WTC11 (cell line): ENCODE measurements at regions not wholly inside any gene's neighbourhood (a gene's known extent, or its start where the extent isn't known, plus 50 kb on each side); places are given as distances from the start of the nearest gene placed in this dataset.

Source experiments
- ATAC-seq: fragments of 200-7000 bp; cut with Tn5 transposase; 2 replicates; pipeline ENCODE4 v1.10.0; 2021; ENCODE audit warnings: mild to moderate bottlenecking, moderate library complexity
- CTCF ChIA-PET: fragments of 300-600 bp; sonication (Branson Sonifier 250); formaldehyde crosslinking; loops from one replicate; lab custom pipeline; 2021; ENCODE audit warnings: antibody characterized with exemption; lab: Charles Lee
- POLR2A ChIA-PET: fragments of 350-600 bp; sonication (Branson Sonifier 250); formaldehyde crosslinking; loops from one replicate; lab custom pipeline; 2021; ENCODE audit warnings: antibody characterized with exemption; lab: Charles Lee
- DNase-seq: peaks from one replicate; pipeline ENCODE4 v3.0.0; 2021; ENCODE audit warnings: low spot score
- H3K27ac Mint-ChIP-seq: 2 replicates; pipeline ENCODE4 v1.8.0; 2021; ENCODE audit warnings: mixed read lengths
- H3K27me3 Mint-ChIP-seq: 2 replicates; pipeline ENCODE4 v1.8.0; 2021; ENCODE audit warnings: low read depth, mild to moderate bottlenecking, moderate library complexity, mixed read lengths
- H3K36me3 Mint-ChIP-seq: 2 replicates; pipeline ENCODE4 v1.8.0; 2021; ENCODE audit warnings: mixed read lengths
- H3K4me1 Mint-ChIP-seq: 2 replicates; pipeline ENCODE4 v1.8.0; 2022; ENCODE audit warnings: mixed read lengths
- H3K4me3 Mint-ChIP-seq: 2 replicates; pipeline ENCODE4 v1.8.0; 2021; ENCODE audit warnings: mild to moderate bottlenecking, moderate library complexity, mixed read lengths
- H3K9me3 Mint-ChIP-seq: 2 replicates; pipeline ENCODE4 v1.8.0; 2021; ENCODE audit warnings: mixed read lengths
- CDX4 ChIP-seq: fragments of 250-450 bp; sonication (Bioruptor Pico); IDR thresholded peaks from 2 replicates; pipeline ENCODE4 v1.9.0; 2021; ENCODE audit warnings: moderate library complexity, mild to moderate bottlenecking, inconsistent platforms, borderline replicate concordance
- CREB1 ChIP-seq: sonication (generic); formaldehyde crosslinking; IDR thresholded peaks from 2 replicates; pipeline ENCODE4 v1.8.0; 2023; ENCODE audit warnings: mild to moderate bottlenecking, missing genetic modification reagents
- CREM ChIP-seq: sonication (generic); formaldehyde crosslinking; IDR thresholded peaks from 2 replicates; pipeline ENCODE4 v1.8.1; 2022; ENCODE audit warnings: mild to moderate bottlenecking, missing genetic modification reagents, moderate library complexity
- CTCF ChIP-seq: fragments of 200-600 bp; IDR thresholded peaks from 2 replicates; pipeline ENCODE4 v1.8.0; 2022; ENCODE audit warnings: antibody characterized with exemption
- EMX1 ChIP-seq: fragments of 250-450 bp; sonication (Bioruptor Pico); IDR thresholded peaks from 2 replicates; pipeline ENCODE4 v1.8.0; 2021; ENCODE audit warnings: mild to moderate bottlenecking
- ESRRA ChIP-seq: sonication (generic); formaldehyde crosslinking; IDR thresholded peaks from 2 replicates; pipeline ENCODE4 v1.8.1; 2022; ENCODE audit warnings: mild to moderate bottlenecking, missing genetic modification reagents, borderline replicate concordance
- GTF2I ChIP-seq: fragments of 250-450 bp; sonication (Bioruptor Pico); conservative IDR thresholded peaks from 2 replicates; pipeline ENCODE4 v1.4.0; 2021; ENCODE audit warnings: mild to moderate bottlenecking
- HMGA2 ChIP-seq: fragments of 250-450 bp; sonication (Bioruptor Pico); IDR thresholded peaks from 2 replicates; pipeline ENCODE4 v1.4.0; 2021; ENCODE audit warnings: mild to moderate bottlenecking, moderate library complexity
- MXD4 ChIP-seq: fragments of 250-450 bp; sonication (Bioruptor Pico); IDR thresholded peaks from 2 replicates; pipeline ENCODE4 v1.8.0; 2021; ENCODE audit warnings: mild to moderate bottlenecking, moderate library complexity, borderline replicate concordance
- MYBL2 ChIP-seq: sonication (generic); formaldehyde crosslinking; IDR thresholded peaks from 2 replicates; pipeline ENCODE4 v1.8.1; 2023; ENCODE audit warnings: mild to moderate bottlenecking, moderate library complexity, missing genetic modification reagents
- NR2C2 ChIP-seq: sonication (generic); formaldehyde crosslinking; IDR thresholded peaks from 2 replicates; pipeline ENCODE4 v1.8.0; 2022; ENCODE audit warnings: mild to moderate bottlenecking, missing genetic modification reagents
- OVOL2 ChIP-seq: fragments of 250-450 bp; sonication (Bioruptor Pico); IDR thresholded peaks from 2 replicates; pipeline ENCODE4 v1.9.0; 2021; ENCODE audit warnings: mild to moderate bottlenecking, borderline replicate concordance
- RORB ChIP-seq: fragments of 250-450 bp; sonication (Bioruptor Pico); IDR thresholded peaks from 2 replicates; pipeline ENCODE4 v1.9.0; 2021; ENCODE audit warnings: mild to moderate bottlenecking
- SMAD3 ChIP-seq: sonication (generic); formaldehyde crosslinking; IDR thresholded peaks from 2 replicates; pipeline ENCODE4 v1.8.0; 2022; ENCODE audit warnings: missing genetic modification reagents, mild to moderate bottlenecking, borderline replicate concordance
- SMAD4 ChIP-seq: sonication (generic); formaldehyde crosslinking; IDR thresholded peaks from 2 replicates; pipeline ENCODE4 v1.8.0; 2022; ENCODE audit warnings: mild to moderate bottlenecking, missing genetic modification reagents
- ZBTB43 ChIP-seq: sonication (generic); formaldehyde crosslinking; IDR thresholded peaks from 2 replicates; pipeline ENCODE4 v1.8.1; 2023; ENCODE audit warnings: mild to moderate bottlenecking, missing genetic modification reagents
- ZNF121 ChIP-seq: sonication (generic); formaldehyde crosslinking; IDR thresholded peaks from 2 replicates; pipeline ENCODE4 v1.8.0; 2023; ENCODE audit warnings: missing genetic modification reagents
- ZNF138 ChIP-seq: sonication (generic); formaldehyde crosslinking; conservative IDR thresholded peaks from 2 replicates; pipeline ENCODE4 v1.8.1; 2022; ENCODE audit warnings: mild to moderate bottlenecking, moderate library complexity, missing genetic modification reagents
- ZNF219 ChIP-seq: sonication (generic); formaldehyde crosslinking; IDR thresholded peaks from 2 replicates; pipeline ENCODE4 v1.8.0; 2023; ENCODE audit warnings: missing genetic modification reagents, mild to moderate bottlenecking, borderline replicate concordance
- ZNF423 ChIP-seq: fragments of 250-450 bp; sonication (Bioruptor Pico); IDR thresholded peaks from 2 replicates; pipeline ENCODE4 v2.1.2; 2022; ENCODE audit warnings: mild to moderate bottlenecking, moderate library complexity
- TF ChIP-seq, protein P1 (sequence below): sonication (generic); formaldehyde crosslinking; IDR thresholded peaks from 2 replicates; pipeline ENCODE4 v1.8.1; 2023; ENCODE audit warnings: mild to moderate bottlenecking, missing genetic modification reagents, moderate library complexity
- TF ChIP-seq, protein P2 (sequence below): sonication (generic); formaldehyde crosslinking; IDR thresholded peaks from 2 replicates; pipeline ENCODE4 v1.8.0; 2022; ENCODE audit warnings: mild to moderate bottlenecking, missing genetic modification reagents
- TF ChIP-seq, protein P3 (sequence below): fragments of 250-450 bp; sonication (Bioruptor Pico); IDR thresholded peaks from 2 replicates; pipeline ENCODE4 v1.9.0; 2021; ENCODE audit warnings: mild to moderate bottlenecking
- TF ChIP-seq, protein P4 (sequence below): sonication (generic); formaldehyde crosslinking; IDR thresholded peaks from 2 replicates; pipeline ENCODE4 v1.8.1; 2023; ENCODE audit warnings: mild to moderate bottlenecking, moderate library complexity, missing genetic modification reagents

DNA sequence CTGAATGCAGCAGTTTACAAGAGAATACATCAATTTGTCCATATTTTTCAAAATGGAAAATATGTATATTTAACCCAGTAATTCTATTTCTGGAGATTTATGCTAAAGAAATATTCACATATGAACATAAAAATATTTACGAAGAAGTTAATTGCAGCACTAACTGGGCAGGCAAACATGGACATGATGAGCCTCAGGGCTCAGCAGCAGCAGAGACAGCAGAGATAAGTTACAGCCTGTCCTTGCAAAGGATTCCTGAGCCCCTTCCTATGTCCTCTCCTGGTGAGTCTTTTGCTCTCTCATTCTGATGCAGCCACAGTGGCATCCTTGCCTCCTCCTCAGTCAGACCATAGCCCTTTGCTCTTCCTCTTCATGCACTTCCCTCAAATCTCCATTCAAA, 680.6 kb upstream of the CPEB2 start (continued):
- TF ChIP-seq GTF2I (CRISPR knock-in tag) = no peak

GRCh38 chr4:14323191-14323590, 679.1 kb upstream of the CPEB2 start:
- H3K4me3 Mint-ChIP-seq = no peak overlapping the region
- CTCF ChIA-PET = no interaction called here
- POLR2A ChIA-PET = no interaction called here
- no peak for DNase-seq
- H3K4me1 Mint-ChIP-seq = peaks cover 10% of the 10 kb centered on the region
- no peaks in the 10 kb centered on the region for H3K27me3 Mint-ChIP-seq
- peaks cover 17% of the 10 kb centered on the region for H3K9me3 Mint-ChIP-seq
- no peaks in the 10 kb centered on the region for H3K36me3 Mint-ChIP-seq
- H3K27ac Mint-ChIP-seq = no peak overlapping the region
- peak; percentile 43 for ATAC-seq
- TF ChIP-seq, protein P1, sequence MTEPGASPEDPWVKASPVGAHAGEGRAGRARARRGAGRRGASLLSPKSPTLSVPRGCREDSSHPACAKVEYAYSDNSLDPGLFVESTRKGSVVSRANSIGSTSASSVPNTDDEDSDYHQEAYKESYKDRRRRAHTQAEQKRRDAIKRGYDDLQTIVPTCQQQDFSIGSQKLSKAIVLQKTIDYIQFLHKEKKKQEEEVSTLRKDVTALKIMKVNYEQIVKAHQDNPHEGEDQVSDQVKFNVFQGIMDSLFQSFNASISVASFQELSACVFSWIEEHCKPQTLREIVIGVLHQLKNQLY (CRISPR knock-in tag) = no peak
- TF ChIP-seq HMGA2 (CRISPR knock-in tag) (no peak), CDX4 (no peak), CREM (CRISPR knock-in tag) (no peak), OVOL2 (no peak)

DNA sequence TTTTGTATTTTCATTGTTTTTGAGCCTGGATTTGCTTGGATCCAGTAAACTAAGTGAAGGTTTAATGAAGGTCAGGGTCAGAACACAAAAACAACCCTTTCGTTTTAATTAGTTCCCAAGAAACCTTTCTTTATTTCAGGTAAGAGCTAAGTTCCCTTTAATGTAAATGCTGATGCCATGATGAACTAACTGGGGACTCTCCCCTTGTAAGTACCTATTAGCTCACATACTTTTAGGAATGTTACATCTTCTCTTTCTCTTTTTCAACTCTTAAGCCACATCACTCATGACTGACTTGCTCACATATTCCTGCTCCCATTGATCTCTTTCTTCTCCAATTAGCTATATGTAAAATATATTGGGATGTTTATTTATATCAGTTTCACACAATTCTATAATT, 673.1 kb upstream of the CPEB2 start:
- no peak overlapping the region for H3K4me3 Mint-ChIP-seq
- DNase-seq (no peak), ATAC-seq (no peak)
- H3K9me3 Mint-ChIP-seq = peaks cover 13% of the 10 kb centered on the region
- no peaks in the 10 kb centered on the region for H3K36me3 Mint-ChIP-seq
- ChIA-PET POLR2A (no interaction called here), CTCF (no interaction called here)
- no peak overlapping the region for H3K27ac Mint-ChIP-seq
- no peaks in the 10 kb centered on the region for H3K27me3 Mint-ChIP-seq
- H3K4me1 Mint-ChIP-seq = 0 out of 2 replicates have a peak, but pooled peaks cover 3% of the 10 kb centered on the region
- TF ChIP-seq CTCF (no peak), ZNF121 (no peak), ZNF423 (no peak), MXD4 (CRISPR knock-in tag) (no peak), MYBL2 (CRISPR knock-in tag) (no peak)

- H3K27ac Mint-ChIP-seq = no peak overlapping the region
- TF ChIP-seq ZNF219 (CRISPR knock-in tag) = no peak
- TF ChIP-seq SMAD4 = no peak
- TF ChIP-seq, protein P2, sequence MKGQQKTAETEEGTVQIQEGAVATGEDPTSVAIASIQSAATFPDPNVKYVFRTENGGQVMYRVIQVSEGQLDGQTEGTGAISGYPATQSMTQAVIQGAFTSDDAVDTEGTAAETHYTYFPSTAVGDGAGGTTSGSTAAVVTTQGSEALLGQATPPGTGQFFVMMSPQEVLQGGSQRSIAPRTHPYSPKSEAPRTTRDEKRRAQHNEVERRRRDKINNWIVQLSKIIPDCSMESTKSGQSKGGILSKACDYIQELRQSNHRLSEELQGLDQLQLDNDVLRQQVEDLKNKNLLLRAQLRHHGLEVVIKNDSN (CRISPR knock-in tag) = no peak
- TF ChIP-seq, protein P3, sequence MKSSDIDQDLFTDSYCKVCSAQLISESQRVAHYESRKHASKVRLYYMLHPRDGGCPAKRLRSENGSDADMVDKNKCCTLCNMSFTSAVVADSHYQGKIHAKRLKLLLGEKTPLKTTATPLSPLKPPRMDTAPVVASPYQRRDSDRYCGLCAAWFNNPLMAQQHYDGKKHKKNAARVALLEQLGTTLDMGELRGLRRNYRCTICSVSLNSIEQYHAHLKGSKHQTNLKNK (CRISPR knock-in tag) = no peak
- TF ChIP-seq ZNF138 (CRISPR knock-in tag) = no peak
- no peak for TF ChIP-seq ESRRA (CRISPR knock-in tag)
- TF ChIP-seq NR2C2 (CRISPR knock-in tag) = no peak
- no peak for TF ChIP-seq RORB
- no peak for TF ChIP-seq MYBL2 (CRISPR knock-in tag)
- no peak for TF ChIP-seq EMX1
- no peak for TF ChIP-seq CREB1
- no peak for TF ChIP-seq ZBTB43 (CRISPR knock-in tag)
- no peak for TF ChIP-seq SMAD3 (CRISPR knock-in tag)
- TF ChIP-seq, protein P4, sequence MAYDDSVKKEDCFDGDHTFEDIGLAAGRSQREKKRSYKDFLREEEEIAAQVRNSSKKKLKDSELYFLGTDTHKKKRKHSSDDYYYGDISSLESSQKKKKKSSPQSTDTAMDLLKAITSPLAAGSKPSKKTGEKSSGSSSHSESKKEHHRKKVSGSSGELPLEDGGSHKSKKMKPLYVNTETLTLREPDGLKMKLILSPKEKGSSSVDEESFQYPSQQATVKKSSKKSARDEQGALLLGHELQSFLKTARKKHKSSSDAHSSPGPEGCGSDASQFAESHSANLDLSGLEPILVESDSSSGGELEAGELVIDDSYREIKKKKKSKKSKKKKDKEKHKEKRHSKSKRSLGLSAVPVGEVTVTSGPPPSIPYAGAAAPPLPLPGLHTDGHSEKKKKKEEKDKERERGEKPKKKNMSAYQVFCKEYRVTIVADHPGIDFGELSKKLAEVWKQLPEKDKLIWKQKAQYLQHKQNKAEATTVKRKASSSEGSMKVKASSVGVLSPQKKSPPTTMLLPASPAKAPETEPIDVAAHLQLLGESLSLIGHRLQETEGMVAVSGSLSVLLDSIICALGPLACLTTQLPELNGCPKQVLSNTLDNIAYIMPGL (CRISPR knock-in tag) = no peak
Measured at GRCh38 chr4:14333616-14334015, 668.7 kb upstream of the CPEB2 start.

More at GRCh38 chr4:14333616-14334015, 668.7 kb upstream of the CPEB2 start:
- ATAC-seq (no peak), DNase-seq (no peak)
- H3K36me3 Mint-ChIP-seq = no peaks in the 10 kb centered on the region
- H3K4me3 Mint-ChIP-seq = no peak overlapping the region
- POLR2A ChIA-PET = no interaction called here
- CTCF ChIA-PET = no interaction called here
- peaks cover 9% of the 10 kb centered on the region for H3K9me3 Mint-ChIP-seq
- H3K4me1 Mint-ChIP-seq = peaks cover 3% of the 10 kb centered on the region; the same call in 1 of the 2 replicates
- no peaks in the 10 kb centered on the region for H3K27me3 Mint-ChIP-seq
